ENCODE measurements at regions not wholly inside any gene's neighbourhood (a gene's known extent, or its start where the extent isn't known, plus 50 kb on each side); places are given as distances from the start of the nearest gene placed in this dataset.
"Not testable (repeated sequence)": the region's sequence is repeated elsewhere in the genome, so short reads cannot be mapped to it uniquely, and the experiment has no call there.

DNA sequence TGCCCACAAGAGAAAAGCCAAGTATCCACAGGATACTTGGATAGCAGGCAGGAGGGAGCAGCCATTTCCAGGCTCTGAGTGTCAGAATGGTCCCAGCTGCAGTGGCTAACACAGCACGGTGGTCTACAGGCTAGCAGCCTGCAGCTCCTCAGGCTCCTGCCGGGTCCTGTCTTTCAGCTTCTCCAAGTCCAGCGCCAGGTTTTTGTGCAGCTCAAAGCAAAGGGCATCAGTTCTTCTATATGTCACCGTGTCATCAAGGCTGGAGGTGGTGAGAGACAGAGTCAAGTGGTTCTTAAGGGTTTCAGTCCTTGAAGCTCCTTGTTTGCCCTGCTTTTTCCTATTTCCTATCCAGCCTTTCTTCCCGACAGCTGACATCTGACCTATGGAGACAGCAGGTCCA, 188.6 kb downstream of the NUFIP1 start:
- Histone ChIP-seq H3K9me3 (ENCODE audit: control insufficient read depth in 2 of 2, insufficient read depth in 1 of 2, low read length in 1 of 2) (no peaks in the 10 kb centered on the region), H3K4me3 (ENCODE audit: low read length in 2 of 2) (no peak overlapping the region), H3K4me1 (ENCODE audit: control insufficient read depth in 2 of 2, insufficient read depth in 2 of 2, low read length in 2 of 2) (no peaks in the 10 kb centered on the region), H3K27ac (ENCODE audit: low read depth in 1 of 2, low read length in 1 of 2) (no peak overlapping the region), H3K27me3 (ENCODE audit: control insufficient read depth in 2 of 2, insufficient read depth in 1 of 2, low read length in 1 of 2) (no peaks in the 10 kb centered on the region), H3K36me3 (ENCODE audit: control insufficient read depth in 2 of 2, insufficient read depth in 2 of 2, low read length in 1 of 2) (no peaks in the 10 kb centered on the region)
- WGBS = 96% methylated on average over 5 of the region's 5 CpGs
- DNase-seq (ENCODE audit: low read depth in 6 of 9, low spot score in 9 of 9) = no peak

DNA sequence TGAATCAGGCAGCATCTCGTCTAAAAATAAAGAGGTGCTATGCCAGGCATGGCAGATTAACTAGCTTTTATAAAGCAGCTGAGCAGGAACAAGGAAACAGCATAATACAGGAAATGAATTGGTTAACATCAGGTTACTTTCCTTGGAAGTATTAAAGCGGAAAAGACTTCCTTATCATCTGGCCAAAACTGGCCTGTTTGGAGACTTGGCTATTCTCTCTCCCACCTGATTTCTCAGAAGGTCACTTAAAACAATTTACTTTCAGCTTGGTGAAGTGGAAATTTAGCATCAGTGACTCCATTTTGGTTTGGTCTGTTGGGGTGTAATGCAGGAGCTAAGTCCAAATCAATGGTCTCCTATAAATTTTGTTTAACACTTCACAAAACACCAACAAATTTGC, 191.6 kb downstream of the NUFIP1 start:
- Histone ChIP-seq H3K4me3 (ENCODE audit: low read length in 2 of 2) (no peak overlapping the region), H3K36me3 (ENCODE audit: control insufficient read depth in 2 of 2, insufficient read depth in 2 of 2, low read length in 1 of 2) (no peaks in the 10 kb centered on the region), H3K9me3 (ENCODE audit: control insufficient read depth in 2 of 2, insufficient read depth in 1 of 2, low read length in 1 of 2) (no peaks in the 10 kb centered on the region), H3K27me3 (ENCODE audit: control insufficient read depth in 2 of 2, insufficient read depth in 1 of 2, low read length in 1 of 2) (no peaks in the 10 kb centered on the region), H3K27ac (ENCODE audit: low read depth in 1 of 2, low read length in 1 of 2) (no peak overlapping the region), H3K4me1 (ENCODE audit: control insufficient read depth in 2 of 2, insufficient read depth in 2 of 2, low read length in 2 of 2) (no peaks in the 10 kb centered on the region)
- WGBS = 98% methylated on average over 2 of the region's 2 CpGs
- DNase-seq (ENCODE audit: low read depth in 6 of 9, low spot score in 9 of 9) = no peak

DNA sequence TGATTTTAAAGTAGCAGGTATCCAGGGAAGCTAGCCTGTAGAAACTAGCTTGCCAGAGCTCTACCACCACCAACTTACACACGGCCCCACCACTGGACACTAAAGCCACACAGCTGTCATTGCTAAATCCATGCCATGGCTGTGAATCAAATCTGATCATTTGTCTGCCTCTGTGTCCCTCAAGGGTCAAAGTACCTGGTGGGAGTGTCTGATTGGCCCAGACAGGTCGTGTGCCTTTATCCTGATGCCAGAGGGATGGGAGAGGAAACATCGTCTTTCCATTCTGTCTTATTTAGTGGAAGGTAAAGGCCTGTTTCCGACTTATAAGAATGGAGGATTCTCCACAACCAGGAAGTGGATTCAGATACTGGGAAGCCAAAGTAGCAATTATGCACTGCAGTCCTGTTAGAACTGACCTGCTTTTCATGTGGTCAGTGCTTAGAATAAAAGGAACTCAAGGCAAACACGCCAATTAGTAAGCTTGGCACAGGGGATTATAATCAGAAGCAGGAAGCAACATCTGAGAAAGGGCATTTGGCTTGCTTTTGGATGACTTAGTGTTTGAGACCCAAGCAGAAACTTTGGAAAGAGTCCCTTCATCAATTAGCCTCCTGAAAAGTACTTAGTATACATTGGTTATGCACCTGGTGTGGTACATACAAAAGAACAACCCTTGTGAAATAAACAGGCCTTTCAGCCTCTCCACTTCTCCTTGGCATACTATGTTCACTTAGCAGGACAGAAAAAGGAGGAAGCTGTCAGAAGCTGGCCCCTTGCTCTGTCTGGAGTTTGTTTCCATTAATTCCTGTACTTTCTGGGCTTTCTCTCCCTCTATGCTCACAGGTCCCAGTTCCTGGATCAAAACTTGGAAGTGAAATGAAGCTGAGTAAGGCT, 192.4 kb downstream of the NUFIP1 start:
- 93% methylated on average over 5 of the region's 5 CpGs for WGBS
- Histone ChIP-seq H3K9me3 (ENCODE audit: control insufficient read depth in 2 of 2, insufficient read depth in 1 of 2, low read length in 1 of 2) (no peaks in the 10 kb centered on the region), H3K4me1 (ENCODE audit: control insufficient read depth in 2 of 2, insufficient read depth in 2 of 2, low read length in 2 of 2) (no peaks in the 10 kb centered on the region), H3K27me3 (ENCODE audit: control insufficient read depth in 2 of 2, insufficient read depth in 1 of 2, low read length in 1 of 2) (no peaks in the 10 kb centered on the region), H3K36me3 (ENCODE audit: control insufficient read depth in 2 of 2, insufficient read depth in 2 of 2, low read length in 1 of 2) (no peaks in the 10 kb centered on the region), H3K27ac (ENCODE audit: low read depth in 1 of 2, low read length in 1 of 2) (no peak overlapping the region), H3K4me3 (ENCODE audit: low read length in 2 of 2) (no peak overlapping the region)
- DNase-seq (ENCODE audit: low read depth in 6 of 9, low spot score in 9 of 9) = no peak

DNA sequence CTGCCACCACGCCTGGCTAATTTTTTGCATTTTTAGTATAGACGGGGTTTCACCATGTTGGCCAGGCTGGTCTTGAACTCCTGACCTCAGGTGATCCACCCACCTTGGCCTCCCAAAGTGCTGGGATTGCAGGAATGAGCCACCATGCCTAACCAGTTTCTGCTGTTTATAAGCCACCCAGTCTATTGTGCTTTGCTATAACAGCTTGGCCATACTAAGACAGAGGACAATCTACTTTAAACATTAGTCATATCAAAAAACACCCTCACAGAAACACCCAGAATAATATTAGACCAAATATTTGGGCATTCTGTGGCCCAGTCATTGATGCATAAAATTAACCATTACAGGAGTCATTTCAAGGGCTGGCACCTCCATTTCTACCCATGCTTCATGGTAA, 193.2 kb downstream of the NUFIP1 start:
- WGBS = 98% methylated on average over 2 of the region's 2 CpGs
- not testable (repeated sequence) for H3K4me1 ChIP-seq (ENCODE audit: control insufficient read depth in 2 of 2, insufficient read depth in 2 of 2, low read length in 2 of 2); H3K36me3 ChIP-seq (ENCODE audit: control insufficient read depth in 2 of 2, insufficient read depth in 2 of 2, low read length in 1 of 2); H3K4me3 ChIP-seq (ENCODE audit: low read length in 2 of 2); H3K27me3 ChIP-seq (ENCODE audit: control insufficient read depth in 2 of 2, insufficient read depth in 1 of 2, low read length in 1 of 2); H3K27ac ChIP-seq (ENCODE audit: low read depth in 1 of 2, low read length in 1 of 2); H3K9me3 ChIP-seq (ENCODE audit: control insufficient read depth in 2 of 2, insufficient read depth in 1 of 2, low read length in 1 of 2); DNase-seq (ENCODE audit: low read depth in 6 of 9, low spot score in 9 of 9)

DNA sequence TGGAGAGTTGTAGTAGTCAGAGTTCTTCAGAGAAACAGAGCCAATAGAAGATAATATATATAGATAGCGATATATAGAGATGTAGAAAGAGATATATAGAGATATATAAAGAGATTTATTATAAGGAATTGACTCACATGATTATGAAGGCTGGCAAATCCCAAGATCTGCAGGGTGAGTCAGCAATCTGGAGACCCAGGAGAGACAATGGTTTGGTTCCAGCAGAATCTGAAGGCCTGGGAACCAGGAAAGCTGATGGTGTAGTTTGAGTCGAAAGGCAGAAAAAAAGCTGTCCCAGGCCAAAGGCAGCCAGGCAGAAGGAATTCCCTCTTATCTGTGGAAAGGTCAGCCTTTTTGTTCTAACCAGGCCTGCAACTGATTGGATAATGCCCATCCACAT, 194.1 kb downstream of the NUFIP1 start:
- Histone ChIP-seq H3K9me3 (ENCODE audit: control insufficient read depth in 2 of 2, insufficient read depth in 1 of 2, low read length in 1 of 2) (peaks cover 0 to 1% of the 10 kb centered on the region in 2 donors), H3K36me3 (ENCODE audit: control insufficient read depth in 2 of 2, insufficient read depth in 2 of 2, low read length in 1 of 2) (no peaks in the 10 kb centered on the region), H3K27ac (ENCODE audit: low read depth in 1 of 2, low read length in 1 of 2) (no peak overlapping the region), H3K27me3 (ENCODE audit: control insufficient read depth in 2 of 2, insufficient read depth in 1 of 2, low read length in 1 of 2) (no peaks in the 10 kb centered on the region), H3K4me3 (ENCODE audit: low read length in 2 of 2) (no peak overlapping the region), H3K4me1 (ENCODE audit: control insufficient read depth in 2 of 2, insufficient read depth in 2 of 2, low read length in 2 of 2) (no peaks in the 10 kb centered on the region)
- DNase-seq (ENCODE audit: low read depth in 6 of 9, low spot score in 9 of 9) = no peak
- WGBS = 98% methylated on average over 2 of the region's 2 CpGs

DNA sequence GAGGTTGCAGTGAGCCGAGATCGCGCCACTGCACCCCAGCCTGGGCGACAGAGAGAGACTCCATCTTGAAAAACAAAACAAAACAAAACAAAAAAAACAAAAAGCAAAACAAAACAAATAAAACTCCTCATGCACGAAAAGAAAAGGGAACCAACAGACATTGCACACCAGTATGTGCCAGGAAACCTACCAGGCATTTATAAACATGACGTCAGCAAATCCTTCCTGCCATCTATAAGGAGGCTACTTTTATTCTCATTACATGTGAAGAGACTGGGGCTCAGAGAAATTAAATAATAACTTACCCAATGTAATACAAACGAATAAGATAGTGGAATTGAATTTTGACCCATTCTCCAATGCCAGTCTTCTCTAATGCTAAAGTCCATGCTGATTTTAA, 197.2 kb downstream of the NUFIP1 start:
- 81% methylated on average over 7 of the region's 7 CpGs for WGBS

DNA sequence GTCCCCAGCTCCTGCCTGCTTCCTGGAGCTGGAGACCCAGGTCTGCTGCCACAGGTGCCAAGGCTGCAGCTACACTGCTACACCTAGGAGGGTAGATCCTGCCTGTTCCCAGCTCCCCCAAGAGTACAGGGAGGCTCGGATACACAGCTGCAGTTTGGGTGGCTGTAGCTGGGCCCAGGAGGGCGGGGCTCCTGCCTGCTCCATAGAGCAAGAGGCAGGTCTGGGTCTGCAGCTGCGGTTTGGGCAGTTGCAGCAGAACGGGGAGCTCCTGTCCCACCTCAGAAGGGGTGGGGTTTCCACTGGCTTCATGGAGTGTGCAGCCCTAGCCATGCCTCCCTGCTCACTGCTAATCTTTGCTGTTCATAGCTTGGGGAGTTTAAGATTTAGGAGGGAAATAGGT, 199.0 kb downstream of the NUFIP1 start:
- H3K36me3 ChIP-seq (ENCODE audit: control insufficient read depth in 2 of 2, insufficient read depth in 2 of 2, low read length in 1 of 2) = no peaks in the 10 kb centered on the region
- 93% methylated on average over 4 of the region's 4 CpGs for WGBS
- H3K27ac ChIP-seq (ENCODE audit: low read depth in 1 of 2, low read length in 1 of 2) = no peak overlapping the region
- no peaks in the 10 kb centered on the region for H3K27me3 ChIP-seq (ENCODE audit: control insufficient read depth in 2 of 2, insufficient read depth in 1 of 2, low read length in 1 of 2)
- no peak overlapping the region for H3K4me3 ChIP-seq (ENCODE audit: low read length in 2 of 2)
- no peaks in the 10 kb centered on the region for H3K4me1 ChIP-seq (ENCODE audit: control insufficient read depth in 2 of 2, insufficient read depth in 2 of 2, low read length in 2 of 2)
- no peak for DNase-seq (ENCODE audit: low read depth in 6 of 9, low spot score in 9 of 9)
- peaks cover 0 to 10% of the 10 kb centered on the region in 2 donors for H3K9me3 ChIP-seq (ENCODE audit: control insufficient read depth in 2 of 2, insufficient read depth in 1 of 2, low read length in 1 of 2)

More for the DNA sequence above, 197.2 kb downstream of the NUFIP1 start:
- no peak overlapping the region for H3K4me3 ChIP-seq (ENCODE audit: low read length in 2 of 2)
- no peak overlapping the region for H3K27ac ChIP-seq (ENCODE audit: low read depth in 1 of 2, low read length in 1 of 2)
- H3K27me3 ChIP-seq (ENCODE audit: control insufficient read depth in 2 of 2, insufficient read depth in 1 of 2, low read length in 1 of 2) = no peaks in the 10 kb centered on the region
- H3K9me3 ChIP-seq (ENCODE audit: control insufficient read depth in 2 of 2, insufficient read depth in 1 of 2, low read length in 1 of 2) = peaks cover 0 to 10% of the 10 kb centered on the region in 2 donors
- H3K36me3 ChIP-seq (ENCODE audit: control insufficient read depth in 2 of 2, insufficient read depth in 2 of 2, low read length in 1 of 2) = no peaks in the 10 kb centered on the region
- no peaks in the 10 kb centered on the region for H3K4me1 ChIP-seq (ENCODE audit: control insufficient read depth in 2 of 2, insufficient read depth in 2 of 2, low read length in 2 of 2)
- DNase-seq (ENCODE audit: low read depth in 6 of 9, low spot score in 9 of 9) = no peak

DNA sequence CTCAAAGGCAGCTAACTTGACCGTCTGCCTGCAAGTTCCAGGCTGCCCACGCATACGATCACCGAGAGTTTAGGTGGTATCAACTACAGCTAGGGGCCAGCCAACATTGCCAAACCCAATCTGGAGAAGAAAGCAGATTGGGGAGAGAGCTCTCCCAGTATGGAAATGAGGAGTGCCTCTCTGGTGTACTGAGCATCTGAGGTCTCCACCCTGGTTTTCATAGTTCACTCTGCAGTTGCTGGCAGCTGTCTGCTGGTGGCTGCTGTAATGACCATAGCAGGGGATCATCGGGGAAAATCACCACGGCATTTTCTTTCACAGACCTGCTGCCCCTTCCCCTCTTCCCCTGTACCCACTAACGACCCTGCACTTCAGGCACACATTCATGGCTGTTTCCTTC, 201.7 kb downstream of the NUFIP1 start:
- H3K4me1 ChIP-seq (ENCODE audit: control insufficient read depth in 2 of 2, insufficient read depth in 2 of 2, low read length in 2 of 2) = no peaks in the 10 kb centered on the region
- H3K27me3 ChIP-seq (ENCODE audit: control insufficient read depth in 2 of 2, insufficient read depth in 1 of 2, low read length in 1 of 2) = no peaks in the 10 kb centered on the region
- no peak for DNase-seq (ENCODE audit: low read depth in 6 of 9, low spot score in 9 of 9)
- 88% methylated on average over 7 of the region's 7 CpGs for WGBS
- no peak overlapping the region for H3K27ac ChIP-seq (ENCODE audit: low read depth in 1 of 2, low read length in 1 of 2)
- H3K9me3 ChIP-seq (ENCODE audit: control insufficient read depth in 2 of 2, insufficient read depth in 1 of 2, low read length in 1 of 2) = peaks cover 0 to 10% of the 10 kb centered on the region in 2 donors
- no peak overlapping the region for H3K4me3 ChIP-seq (ENCODE audit: low read length in 2 of 2)
- H3K36me3 ChIP-seq (ENCODE audit: control insufficient read depth in 2 of 2, insufficient read depth in 2 of 2, low read length in 1 of 2) = no peaks in the 10 kb centered on the region

DNA sequence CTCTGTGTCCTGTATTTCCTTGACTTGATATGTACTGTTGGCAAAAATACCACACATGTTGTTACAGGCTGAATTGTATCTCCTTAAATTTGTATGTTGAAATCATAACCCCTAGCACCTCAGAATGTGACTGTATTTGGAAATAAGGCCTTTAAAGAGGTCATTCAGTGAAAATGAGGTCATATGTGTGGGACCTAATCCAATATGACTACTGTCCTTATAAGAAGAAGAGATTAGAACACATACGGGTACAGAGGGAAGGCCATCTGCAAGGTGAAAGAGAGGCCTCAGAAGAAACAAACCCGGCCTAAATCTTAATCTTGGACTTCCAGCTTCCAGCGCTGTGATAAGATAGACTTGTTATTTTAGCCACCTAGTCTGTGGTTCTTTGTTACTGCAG, 202.5 kb downstream of the NUFIP1 start:
- H3K27me3 ChIP-seq (ENCODE audit: control insufficient read depth in 2 of 2, insufficient read depth in 1 of 2, low read length in 1 of 2) = no peaks in the 10 kb centered on the region
- WGBS = 97% methylated on average over 3 of the region's 3 CpGs
- H3K4me1 ChIP-seq (ENCODE audit: control insufficient read depth in 2 of 2, insufficient read depth in 2 of 2, low read length in 2 of 2) = no peaks in the 10 kb centered on the region
- peaks cover 0 to 10% of the 10 kb centered on the region in 2 donors for H3K9me3 ChIP-seq (ENCODE audit: control insufficient read depth in 2 of 2, insufficient read depth in 1 of 2, low read length in 1 of 2)
- no peak overlapping the region for H3K27ac ChIP-seq (ENCODE audit: low read depth in 1 of 2, low read length in 1 of 2)
- H3K36me3 ChIP-seq (ENCODE audit: control insufficient read depth in 2 of 2, insufficient read depth in 2 of 2, low read length in 1 of 2) = no peaks in the 10 kb centered on the region
- DNase-seq (ENCODE audit: low read depth in 6 of 9, low spot score in 9 of 9) = no peak
- no peak overlapping the region for H3K4me3 ChIP-seq (ENCODE audit: low read length in 2 of 2)
